GM21390 (cell line): ENCODE measurements at regions not wholly inside any gene's neighbourhood (a gene's known extent, or its start where the extent isn't known, plus 50 kb on each side); places are given as distances from the start of the nearest gene placed in this dataset.

Experiments
- ATAC-seq: cut with Tn5 transposase; IDR thresholded peaks from one replicate; pipeline ENCODE4 v1.9.1; 2021; ENCODE audit not compliant: unreplicated experiment

GRCh38 chr2:118738524-118739308 lies 108.7 kb downstream of the EN1 start:
- no peak for ATAC-seq

DNA sequence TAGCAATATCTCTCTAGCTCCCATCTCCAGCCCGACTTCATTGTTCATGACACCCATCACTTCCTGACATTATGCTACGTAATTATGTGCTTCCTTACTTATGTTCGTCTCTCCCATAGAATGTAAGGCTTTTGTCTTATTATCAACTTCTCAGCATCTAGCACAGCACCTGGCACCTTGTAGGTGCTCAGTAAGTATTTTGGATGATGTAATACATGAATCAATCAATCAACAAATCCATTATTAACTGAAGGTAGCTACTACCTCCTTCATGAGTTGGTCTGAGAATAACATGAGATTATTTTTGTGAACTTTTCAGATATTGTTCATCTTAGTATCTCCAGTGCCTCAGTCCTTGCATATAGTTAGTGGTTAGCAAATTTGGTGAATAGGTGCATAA lies 109.3 kb downstream of the EN1 start:
- ATAC-seq, result no peak

- ATAC-seq, result no peak
Measured at GRCh38 chr2:118737684-118738083, 109.8 kb downstream of the EN1 start.

DNA sequence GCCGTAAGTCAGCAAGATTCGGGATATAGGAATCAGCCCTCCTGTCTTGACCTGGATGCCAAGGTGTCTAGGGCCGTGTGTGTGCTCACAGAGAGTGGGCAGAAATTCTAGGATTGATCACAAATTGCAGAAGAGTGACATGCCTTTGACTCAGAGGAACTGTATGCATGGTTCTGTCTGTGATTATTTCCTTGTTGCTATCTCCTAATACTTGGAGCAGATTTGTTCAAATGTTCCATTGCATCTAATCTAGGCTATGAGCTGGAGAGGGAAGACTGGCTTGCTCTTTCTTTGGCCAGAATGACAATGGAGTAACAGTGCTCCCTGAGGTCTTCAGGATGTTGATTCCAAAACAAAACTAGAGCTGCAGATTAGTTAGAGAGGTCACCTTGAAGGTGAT lies 115.0 kb downstream of the EN1 start:
- no peak for ATAC-seq

- ATAC-seq, result no peak
Measured at GRCh38 chr2:118731413-118731812, 116.0 kb downstream of the EN1 start.

GRCh38 chr2:118730405-118730804 lies 117.0 kb downstream of the EN1 start:
- ATAC-seq, result no peak

DNA sequence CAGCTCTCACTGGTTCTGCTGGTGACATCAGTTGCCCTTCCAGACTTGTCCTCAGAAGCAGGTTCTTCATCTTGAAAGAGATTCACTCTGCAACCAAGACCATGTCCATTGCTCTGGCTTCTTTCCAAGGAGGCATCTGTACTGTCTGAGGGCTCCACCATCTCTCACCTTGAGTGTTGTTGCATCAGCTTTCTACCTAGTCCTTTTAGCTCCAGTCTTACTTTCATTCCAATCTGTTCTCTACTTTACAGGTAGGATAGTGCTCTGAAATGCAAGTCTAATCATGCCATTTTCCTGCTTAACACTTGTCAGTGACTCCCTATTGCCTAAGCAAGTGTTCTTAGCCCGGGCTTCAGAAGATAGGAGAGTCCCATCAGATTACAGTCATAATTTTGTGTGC lies 117.7 kb downstream of the EN1 start:
- ATAC-seq, result no peak

GRCh38 chr2:118728984-118729383 lies 118.5 kb downstream of the EN1 start:
- ATAC-seq, result no peak

DNA sequence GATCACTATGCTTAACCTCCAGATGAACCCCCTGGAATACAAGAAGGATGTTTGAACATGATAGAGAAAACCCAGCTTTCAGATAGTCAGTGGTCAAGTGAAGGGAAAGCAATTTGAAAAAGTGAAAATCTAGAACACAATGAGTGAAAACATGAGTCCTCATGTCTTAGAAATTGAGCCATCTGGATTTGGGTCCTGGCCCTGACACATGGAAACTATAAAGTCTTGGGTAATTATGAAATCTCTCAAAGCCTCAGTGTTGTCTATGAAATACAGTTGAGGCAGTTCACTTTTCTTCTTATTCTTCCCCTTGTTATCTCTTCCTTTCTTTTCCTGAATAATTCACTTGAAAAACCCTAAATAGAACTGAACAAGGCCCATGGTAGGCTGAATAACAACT lies 120.6 kb downstream of the EN1 start:
- ATAC-seq, result no peak

GRCh38 chr2:118723394-118723793 lies 124.1 kb downstream of the EN1 start:
- ATAC-seq, result no peak

- no peak for ATAC-seq
Measured at GRCh38 chr2:118722976-118723375, 124.5 kb downstream of the EN1 start.

- ATAC-seq, result no peak
Measured at GRCh38 chr2:118721817-118722551, 125.5 kb downstream of the EN1 start.

DNA sequence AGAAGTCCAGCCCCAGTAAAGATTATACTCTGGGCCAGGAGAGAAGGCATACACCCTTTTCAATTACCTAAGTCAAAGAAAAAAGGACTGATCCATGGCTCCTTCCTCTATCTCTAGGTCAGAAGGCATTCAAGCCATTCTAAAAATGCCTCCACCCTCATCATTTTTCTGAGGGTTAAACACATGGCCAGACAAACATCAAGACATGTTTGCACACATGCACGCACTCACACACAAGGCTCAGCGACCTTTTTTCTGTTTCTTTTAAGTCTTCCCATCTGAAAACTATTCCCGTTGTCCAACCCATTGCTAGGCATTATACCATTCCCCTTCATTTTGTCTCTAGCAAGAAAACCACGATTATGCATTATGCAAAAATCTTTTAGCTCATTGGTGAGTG lies 126.6 kb downstream of the EN1 start:
- ATAC-seq, result no peak

DNA sequence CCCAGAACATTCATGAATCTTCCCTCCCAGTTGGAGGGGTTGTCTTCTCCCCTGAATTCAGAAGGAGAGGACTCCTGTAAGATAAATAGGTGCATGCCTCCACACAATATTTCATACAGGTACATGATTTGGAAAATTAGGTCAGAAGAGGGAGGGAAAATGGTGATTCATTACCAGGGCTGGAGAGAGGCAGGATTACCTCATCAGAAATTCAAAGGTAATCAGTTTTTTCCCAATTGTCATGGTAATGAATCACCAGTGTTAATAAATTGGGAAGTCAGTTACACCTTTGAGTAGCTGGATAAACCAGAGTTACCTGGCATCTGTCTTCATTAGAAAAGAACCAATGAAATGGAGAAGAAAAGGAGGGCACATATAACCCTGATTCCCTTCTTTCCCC lies 128.5 kb downstream of the EN1 start:
- no peak for ATAC-seq

DNA sequence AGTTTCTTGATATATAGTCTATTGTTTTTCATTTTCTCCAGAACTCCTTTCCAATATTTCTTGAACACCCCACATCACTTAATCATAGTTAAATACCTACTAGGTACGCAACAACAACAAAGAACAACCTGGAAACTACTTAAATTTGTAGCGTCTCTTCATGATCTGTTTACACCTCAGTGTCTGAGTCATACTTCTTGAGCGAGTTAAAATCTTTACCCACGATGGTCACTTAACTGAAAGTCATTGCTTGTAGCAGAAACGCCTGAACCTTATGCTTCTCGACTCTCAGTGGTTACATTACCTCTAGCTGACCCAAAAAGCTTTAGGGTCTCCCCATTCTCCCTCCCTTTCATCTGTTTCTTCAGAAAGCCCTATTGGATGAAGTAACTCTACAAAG lies 131.3 kb downstream of the EN1 start:
- no peak for ATAC-seq

GRCh38 chr2:118714118-118714517 lies 133.3 kb downstream of the EN1 start:
- ATAC-seq, result no peak

GRCh38 chr2:118711603-118712002 lies 135.8 kb downstream of the EN1 start:
- no peak for ATAC-seq

GRCh38 chr2:118710481-118710880 lies 137.0 kb downstream of the EN1 start:
- ATAC-seq, result no peak

DNA sequence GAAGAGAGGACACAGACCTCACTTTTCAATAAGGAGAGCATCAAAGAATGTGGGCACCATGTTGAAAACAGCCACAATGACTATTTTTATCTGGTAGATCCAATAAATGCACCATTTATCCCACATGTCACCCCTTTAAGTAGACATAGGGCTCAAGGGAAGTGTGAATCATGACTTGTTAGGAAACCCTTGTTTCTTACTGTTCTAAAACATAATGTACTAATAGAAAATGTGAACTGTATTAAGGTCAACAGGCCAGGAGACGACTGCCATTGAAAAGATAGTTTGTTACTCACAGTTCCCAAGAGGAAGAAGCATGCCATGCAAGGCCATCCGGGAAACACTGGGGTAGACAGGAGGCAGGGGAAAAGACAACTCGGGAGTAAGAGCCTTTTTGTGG lies 137.7 kb downstream of the EN1 start:
- ATAC-seq, result no peak

DNA sequence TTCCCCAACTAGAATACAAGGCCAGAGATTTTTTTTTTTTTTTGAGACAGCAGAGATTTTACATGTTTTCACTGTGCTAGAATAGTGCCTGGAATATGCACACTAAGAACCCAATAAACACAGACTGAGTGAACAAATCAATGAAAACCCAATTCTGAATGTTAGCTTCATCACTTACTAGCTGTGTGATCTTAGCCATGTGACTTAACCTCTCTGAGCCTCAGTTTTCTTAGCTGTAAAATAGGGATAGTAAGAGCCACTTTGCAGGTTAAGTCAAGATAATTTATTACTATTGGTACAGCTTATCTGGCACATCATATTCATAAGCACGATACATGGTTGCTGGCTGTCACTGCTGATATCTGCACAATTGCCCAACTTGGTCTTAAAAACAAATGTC lies 140.6 kb downstream of the EN1 start:
- ATAC-seq, result no peak

GRCh38 chr2:118706371-118706770 lies 141.1 kb downstream of the EN1 start:
- no peak for ATAC-seq

GRCh38 chr2:118705032-118705431 lies 142.4 kb downstream of the EN1 start:
- no peak for ATAC-seq
